ENCODE measurements at regions not wholly inside any gene's neighbourhood (a gene's known extent, or its start where the extent isn't known, plus 50 kb on each side); places are given as distances from the start of the nearest gene placed in this dataset.
A peak's percentile ranks its signal among the peaks of the same experiment; 100 is the strongest.
"Not testable (repeated sequence)": the region's sequence is repeated elsewhere in the genome, so short reads cannot be mapped to it uniquely, and the experiment has no call there.

GRCh38 chr9:95580812-95581761 is 64.3 kb upstream of the PTCH1 start:
- no peak overlapping the region for H3K4me3 Mint-ChIP-seq
- H3K36me3 Mint-ChIP-seq, result no peaks in the 10 kb centered on the region
- no peak overlapping the region for H3K27ac Mint-ChIP-seq
- H3K27me3 Mint-ChIP-seq, result peaks cover 9 to 19% (median 13%) of the 10 kb centered on the region in 3 donors
- no peaks in the 10 kb centered on the region for H3K4me1 Mint-ChIP-seq
- ATAC-seq (ENCODE audit: low read depth in 2 of 2) (no peak), DNase-seq (no peak)
- H3K9me3 Mint-ChIP-seq, result peaks cover 0 to 3% (median 0%) of the 10 kb centered on the region in 7 donors

GRCh38 chr9:95574866-95575553 is 58.2 kb upstream of the PTCH1 start:
- Mint-ChIP-seq H3K4me3 (no peak overlapping the region), H3K36me3 (no peaks in the 10 kb centered on the region), H3K4me1 (peaks cover 0 to 13% (median 0%) of the 10 kb centered on the region in 3 donors), H3K27me3 (peaks cover 13 to 38% (median 17%) of the 10 kb centered on the region in 3 donors), H3K27ac (no peak overlapping the region), H3K9me3 (peaks cover 0 to 6% (median 3%) of the 10 kb centered on the region in 7 donors)
- no peak for ATAC-seq (ENCODE audit: low read depth in 2 of 2)
- DNase-seq, result no peak

GRCh38 chr9:95574176-95574575 is 57.4 kb upstream of the PTCH1 start:
- no peak for ATAC-seq (ENCODE audit: low read depth in 2 of 2)
- Mint-ChIP-seq H3K4me3 (no peak overlapping the region), H3K9me3 (peaks cover 0 to 6% (median 3%) of the 10 kb centered on the region in 7 donors), H3K4me1 (peaks cover 0 to 13% (median 0%) of the 10 kb centered on the region in 3 donors), H3K27ac (no peak overlapping the region), H3K36me3 (no peaks in the 10 kb centered on the region), H3K27me3 (peaks cover 7 to 39% (median 17%) of the 10 kb centered on the region in 3 donors)
- no peak for DNase-seq

- Mint-ChIP-seq H3K27me3 (peaks cover 7 to 39% (median 17%) of the 10 kb centered on the region in 3 donors), H3K9me3 (peaks cover 0 to 6% (median 0%) of the 10 kb centered on the region in 7 donors)
- no peak for ATAC-seq (ENCODE audit: low read depth in 2 of 2)
These were observed 56.7 kb upstream of the PTCH1 start for GRCh38 chr9:95573463-95573862.

GRCh38 chr9:95572381-95573151 is 55.8 kb upstream of the PTCH1 start:
- Mint-ChIP-seq H3K4me1 (peaks cover 0 to 13% (median 0%) of the 10 kb centered on the region in 3 donors), H3K36me3 (no peaks in the 10 kb centered on the region), H3K27ac (no peak overlapping the region), H3K4me3 (no peak overlapping the region), H3K9me3 (peaks cover 0 to 6% (median 0%) of the 10 kb centered on the region in 7 donors), H3K27me3 (peaks cover 7 to 39% (median 17%) of the 10 kb centered on the region in 3 donors)
- ATAC-seq (ENCODE audit: low read depth in 2 of 2) (no peak), DNase-seq (no peak)

More at GRCh38 chr9:95573463-95573862, 56.7 kb upstream of the PTCH1 start:
- DNase-seq, result no peak
- Mint-ChIP-seq H3K27ac (no peak overlapping the region), H3K4me3 (no peak overlapping the region), H3K4me1 (peaks cover 0 to 13% (median 0%) of the 10 kb centered on the region in 3 donors), H3K36me3 (no peaks in the 10 kb centered on the region)

- ATAC-seq (ENCODE audit: low read depth in 2 of 2), result no peak
- Mint-ChIP-seq H3K4me3 (no peak overlapping the region), H3K36me3 (no peaks in the 10 kb centered on the region), H3K9me3 (peaks cover 0 to 6% (median 0%) of the 10 kb centered on the region in 7 donors), H3K27ac (no peak overlapping the region), H3K4me1 (peaks cover 0 to 13% (median 0%) of the 10 kb centered on the region in 3 donors), H3K27me3 (peaks cover 7 to 26% (median 8%) of the 10 kb centered on the region in 3 donors)
- no peak for DNase-seq
These were observed 53.9 kb upstream of the PTCH1 start for GRCh38 chr9:95570646-95571045.

GRCh38 chr9:95570150-95570549 is 53.4 kb upstream of the PTCH1 start:
- no peaks in the 10 kb centered on the region for H3K36me3 Mint-ChIP-seq
- DNase-seq (no peak), ATAC-seq (ENCODE audit: low read depth in 2 of 2) (no peak)
- peaks cover 9 to 26% (median 10%) of the 10 kb centered on the region in 3 donors for H3K27me3 Mint-ChIP-seq
- peak overlapping the region in 1 of 8 donors; percentile 20 for H3K4me3 Mint-ChIP-seq
- no peak overlapping the region for H3K27ac Mint-ChIP-seq
- peaks cover 0 to 13% (median 0%) of the 10 kb centered on the region in 3 donors for H3K4me1 Mint-ChIP-seq
- peaks cover 0 to 6% (median 0%) of the 10 kb centered on the region in 7 donors for H3K9me3 Mint-ChIP-seq

- Mint-ChIP-seq H3K27ac (peak overlapping the region in 1 of 6 donors; percentile 38), H3K4me3 (peak overlapping the region in 1 of 8 donors; percentile 40), H3K27me3 (peaks cover 14 to 24% (median 16%) of the 10 kb centered on the region in 3 donors)
- not testable (repeated sequence) for H3K36me3 Mint-ChIP-seq; H3K9me3 Mint-ChIP-seq; DNase-seq; H3K4me1 Mint-ChIP-seq; ATAC-seq (ENCODE audit: low read depth in 2 of 2)
These were observed 52.0 kb upstream of the PTCH1 start for GRCh38 chr9:95568735-95569134.
